Activated T-cell treated with anti-CD3 and anti-CD28 coated beads, Interleukin-2, amount 50 U/mL, for 48 hours (primary cell): ENCODE measurements at regions not wholly inside any gene's neighbourhood (a gene's known extent, or its start where the extent isn't known, plus 50 kb on each side); places are given as distances from the start of the nearest gene placed in this dataset.

Experiments used
- DNase-seq, 2 experiments: peaks; one replicate each; pipeline ENCODE4 v3.0.0-alpha.2; 2020

DNA sequence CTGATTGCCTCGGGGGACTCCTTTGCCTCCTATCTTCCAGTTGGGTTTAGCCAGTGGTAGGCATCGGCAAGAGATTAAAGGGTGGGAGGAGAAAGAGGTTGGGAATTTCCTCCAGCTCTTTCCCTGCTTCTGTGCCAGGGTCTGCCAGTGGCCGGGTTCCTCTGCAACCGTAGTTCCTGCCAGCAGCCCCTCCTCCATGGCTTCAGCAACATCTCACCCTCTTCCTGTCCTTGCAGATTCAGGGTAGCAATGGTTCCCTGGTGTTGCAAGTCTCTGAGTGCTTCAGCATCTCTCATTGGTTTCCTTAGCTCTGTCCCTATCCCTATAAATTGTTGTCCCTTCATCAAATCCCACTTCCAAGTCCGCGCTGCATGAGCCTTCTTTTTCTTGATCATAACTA lies 223.1 kb upstream of the JUN start:
- DNase-seq: no peak

DNA sequence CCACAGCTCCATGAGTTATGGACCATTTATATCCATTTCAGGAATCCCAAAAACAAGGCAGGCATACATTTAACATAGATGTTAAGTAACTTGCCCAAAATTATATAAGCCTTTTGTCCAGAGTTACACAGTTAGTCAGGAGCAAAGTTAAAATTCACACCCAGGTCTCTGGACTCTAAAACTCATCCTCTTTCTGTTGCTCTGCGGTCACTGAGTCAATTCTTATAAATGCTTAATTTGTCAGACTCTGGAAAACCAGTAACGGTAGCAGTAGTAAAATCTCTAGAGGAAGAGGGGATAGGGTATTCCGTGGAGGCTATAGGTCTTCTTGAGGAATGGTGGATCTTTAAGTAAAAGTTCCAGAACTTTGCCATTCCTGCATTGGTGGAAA lies 223.6 kb upstream of the JUN start:
- DNase-seq: no peak

- DNase-seq: peak; percentile 43 to 50
Measured at GRCh38 chr1:59007820-59008598, 224.2 kb upstream of the JUN start.

DNA sequence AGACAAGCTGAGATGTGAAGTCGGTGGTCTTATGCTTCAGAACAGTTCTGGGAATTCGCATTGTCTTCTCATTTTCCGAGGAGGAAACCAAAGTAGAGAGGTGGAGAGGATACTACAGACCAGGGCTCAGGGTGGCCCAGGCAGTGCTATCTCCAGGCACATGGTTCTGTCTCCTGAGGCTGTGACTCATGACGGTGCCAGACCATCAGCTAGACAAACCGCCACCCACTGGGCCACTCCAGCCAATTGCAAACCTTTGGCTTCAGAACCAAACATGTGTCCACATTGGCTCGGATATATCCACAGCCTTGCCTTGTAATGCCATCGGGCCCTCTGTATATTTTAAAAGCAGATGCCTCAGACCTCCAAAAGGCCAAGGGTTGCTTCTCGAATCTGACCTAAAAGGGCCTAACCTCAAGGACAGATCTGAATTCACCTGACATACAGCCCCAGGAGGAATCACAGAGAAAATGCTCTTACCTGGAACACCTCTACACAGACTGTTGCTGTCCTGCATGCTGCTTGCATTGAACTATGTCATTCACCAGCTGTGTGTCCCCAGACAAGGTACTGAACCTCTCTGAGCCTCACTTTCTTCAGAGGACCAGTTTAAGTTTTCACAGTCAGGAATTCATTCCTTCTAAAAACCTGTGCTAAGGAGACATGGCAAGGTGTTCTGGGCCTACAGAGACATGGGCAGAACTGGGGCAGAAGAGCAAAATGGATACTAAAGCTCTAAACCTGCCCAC lies 224.9 kb upstream of the JUN start:
- DNase-seq: no peak

GRCh38 chr1:59011663-59012062 lies 227.8 kb upstream of the JUN start:
- no peak for DNase-seq

DNA sequence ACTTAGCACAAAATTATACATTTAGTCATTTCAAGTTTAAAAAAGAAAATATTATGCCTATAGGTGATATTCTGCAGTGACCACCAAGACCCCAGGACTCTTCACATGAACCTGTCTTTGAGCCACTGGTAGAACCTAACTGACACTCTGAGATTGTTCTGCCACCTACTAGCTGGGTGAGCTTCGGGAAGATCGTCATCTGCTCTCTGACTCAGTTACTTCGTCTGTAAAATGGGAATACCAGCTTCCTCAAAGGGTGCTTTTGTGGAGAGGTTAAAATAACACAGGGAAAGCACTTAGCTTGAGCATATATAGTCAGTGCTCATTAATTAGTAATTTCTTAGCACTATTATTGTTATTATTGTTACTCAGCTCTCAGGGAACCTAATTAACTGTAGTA lies 228.5 kb upstream of the JUN start:
- DNase-seq: no peak

GRCh38 chr1:59013276-59013927 lies 229.6 kb upstream of the JUN start:
- no peak for DNase-seq

DNA sequence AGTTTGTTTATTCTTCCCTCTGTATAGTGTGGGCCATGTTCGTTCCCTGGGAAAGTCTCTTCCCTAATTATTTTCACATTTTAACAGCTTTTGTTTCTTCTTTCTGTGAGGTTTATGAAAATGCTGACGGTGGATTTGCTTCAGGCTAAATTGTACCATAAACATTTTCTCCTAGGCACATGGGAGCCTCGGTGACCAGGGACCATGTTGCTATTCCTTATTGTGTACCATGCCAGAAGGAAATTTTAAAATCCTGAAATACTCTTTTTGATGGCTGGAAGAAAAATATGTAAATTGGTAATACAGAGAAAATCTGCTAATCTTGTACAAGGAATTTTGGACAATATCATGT lies 230.1 kb upstream of the JUN start:
- DNase-seq: no peak

DNA sequence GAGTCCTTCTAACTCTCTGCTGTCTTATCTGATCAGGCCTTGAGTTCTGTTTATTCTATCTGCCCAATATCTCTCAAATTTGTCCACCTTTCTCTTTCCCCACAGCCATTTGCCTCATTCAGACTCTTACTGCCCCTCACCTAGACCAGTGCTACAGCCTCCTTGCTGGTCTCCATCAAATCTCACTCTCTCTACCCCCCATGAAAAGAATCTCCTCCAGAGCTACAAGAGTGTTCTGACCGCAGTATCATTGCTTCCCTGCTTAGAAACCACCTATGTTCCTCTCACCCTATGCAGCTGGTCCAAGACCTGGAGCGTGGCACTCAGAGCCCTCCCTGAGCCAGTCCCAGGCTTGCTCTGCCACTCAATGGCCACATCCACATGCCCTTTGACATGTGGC lies 231.0 kb upstream of the JUN start:
- no peak for DNase-seq

DNA sequence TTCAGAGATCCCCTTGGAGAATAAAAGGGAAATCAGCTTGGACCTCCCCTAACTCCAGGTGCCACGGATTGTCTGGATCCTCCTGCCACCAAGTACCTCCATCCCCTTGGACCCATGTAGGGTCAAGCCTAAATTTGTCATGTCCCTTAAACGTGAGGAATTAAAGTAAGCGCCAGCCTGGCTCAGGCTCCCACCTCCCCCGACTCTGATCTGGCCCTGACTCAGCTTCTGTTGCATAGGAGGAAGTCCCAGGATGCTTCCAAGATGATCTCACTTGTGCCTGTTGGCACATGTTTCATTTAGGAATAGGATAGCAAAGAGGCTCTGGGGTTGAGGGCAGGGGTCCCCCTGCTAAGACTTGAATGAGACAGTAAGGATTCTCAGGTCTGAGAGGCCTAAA lies 231.9 kb upstream of the JUN start:
- no peak for DNase-seq

- DNase-seq: no peak
Measured at GRCh38 chr1:59016390-59016789, 232.5 kb upstream of the JUN start.

DNA sequence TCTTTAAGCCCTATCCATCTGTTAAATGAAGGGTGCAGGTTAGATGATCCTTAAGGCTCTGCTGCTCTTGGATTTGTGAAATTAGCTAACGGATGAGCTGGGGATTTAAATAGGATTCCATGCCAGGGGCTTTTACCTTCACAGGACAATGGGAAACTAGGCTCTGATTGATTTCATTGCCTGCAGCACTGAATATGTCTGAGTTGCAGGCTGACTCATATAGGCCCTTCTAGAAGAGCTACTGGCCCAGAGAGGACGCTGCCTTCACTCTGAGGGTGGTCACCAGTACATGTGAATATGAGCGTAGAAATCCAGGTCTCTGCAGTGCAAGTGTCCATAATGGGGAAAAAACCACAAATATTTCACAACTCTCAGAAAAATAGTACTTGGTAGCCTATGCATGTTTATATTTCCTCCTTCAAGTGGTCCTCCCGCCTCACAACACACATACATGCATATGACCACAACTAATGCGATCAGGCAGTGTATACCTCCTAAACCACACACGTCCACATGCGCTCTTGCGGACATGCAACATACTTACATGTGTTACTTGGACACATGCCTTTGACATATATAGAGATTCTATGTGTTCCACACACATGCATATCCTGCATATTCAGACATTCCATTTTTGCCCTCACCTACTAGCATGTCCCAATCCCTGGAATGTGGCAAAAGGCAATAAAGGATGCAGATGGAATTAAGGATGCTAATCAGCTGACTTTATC lies 233.8 kb upstream of the JUN start:
- no peak for DNase-seq

GRCh38 chr1:59018446-59018845 lies 234.6 kb upstream of the JUN start:
- no peak for DNase-seq

DNA sequence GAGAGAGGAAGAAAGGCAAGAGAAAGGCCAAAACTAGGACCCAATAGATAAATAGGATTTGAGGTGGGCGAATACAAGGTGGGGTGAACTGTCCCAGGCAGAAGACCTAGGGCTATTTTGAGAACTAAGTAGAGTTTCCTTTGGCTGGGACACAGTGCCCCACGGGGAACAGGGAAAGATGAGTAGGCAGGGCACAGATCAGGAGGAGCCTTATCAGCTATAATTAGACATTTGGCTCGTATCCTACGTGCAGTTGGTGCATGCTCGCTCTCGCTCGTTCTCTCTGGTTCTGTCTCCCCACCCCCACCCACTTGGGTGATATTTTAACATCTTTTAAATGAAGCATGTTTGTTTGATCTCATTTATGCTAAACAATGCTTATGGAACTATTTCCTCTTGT lies 235.0 kb upstream of the JUN start:
- DNase-seq: no peak

- DNase-seq: peak; percentile 42 to 60
Measured at GRCh38 chr1:59020151-59020997, 236.5 kb upstream of the JUN start.

DNA sequence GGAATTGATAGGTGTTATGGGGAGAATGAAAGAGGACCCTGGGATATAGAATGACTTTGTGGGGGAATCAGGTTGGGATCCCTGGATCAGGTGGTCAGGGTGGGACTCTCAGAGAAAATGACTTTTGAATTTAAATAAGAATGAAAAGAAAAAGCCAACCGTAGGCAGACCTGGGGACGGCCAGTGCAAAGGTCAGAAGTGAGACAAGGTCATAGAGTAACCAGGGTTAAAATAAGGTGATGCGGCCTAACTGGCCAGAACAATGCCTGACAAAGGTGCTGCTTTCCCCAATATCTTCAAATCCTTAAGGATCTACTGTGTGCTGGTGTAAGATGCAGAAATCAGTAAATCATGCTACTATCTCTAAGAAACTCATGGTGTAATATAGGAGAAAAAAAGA lies 238.4 kb upstream of the JUN start:
- DNase-seq: no peak

DNA sequence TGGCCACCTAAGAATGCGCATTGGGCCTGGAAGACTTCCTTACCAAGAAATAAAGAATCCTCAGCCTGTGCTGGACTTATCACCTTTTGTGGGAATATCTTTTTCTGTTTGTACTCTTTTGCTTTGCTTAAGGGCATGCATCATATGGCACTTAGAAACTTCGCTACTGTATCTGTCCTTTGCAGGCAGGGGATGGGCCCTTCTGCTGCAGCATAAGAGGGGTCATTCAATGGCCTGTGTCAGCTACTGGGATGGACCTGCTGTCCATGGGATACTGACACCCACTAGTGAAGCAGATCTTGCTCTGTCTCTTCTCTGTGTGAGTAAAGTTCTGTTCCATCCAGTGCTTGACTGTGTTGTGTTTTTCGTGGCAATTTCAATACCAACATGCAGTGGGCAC lies 239.0 kb upstream of the JUN start:
- no peak for DNase-seq

DNA sequence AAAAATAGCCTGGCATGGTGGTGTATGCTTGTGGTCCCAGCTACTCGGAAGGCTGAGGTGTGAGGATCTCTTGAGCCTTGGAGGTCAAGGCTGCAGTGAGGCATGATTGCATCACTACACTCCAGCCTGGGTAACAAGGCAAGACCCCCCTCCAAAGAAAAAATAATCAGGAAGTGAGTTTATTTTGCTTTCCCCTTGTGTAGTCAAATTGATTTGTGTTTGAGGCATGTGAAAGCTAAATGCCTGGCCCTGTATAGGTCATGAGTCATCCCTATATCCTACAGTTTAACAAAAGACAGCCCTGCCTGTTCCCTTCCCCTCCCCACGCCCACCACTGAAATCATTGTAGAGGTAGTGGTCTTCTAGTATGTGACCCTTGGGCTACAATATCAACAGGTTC lies 241.4 kb upstream of the JUN start:
- DNase-seq: no peak

- no peak for DNase-seq
Measured at GRCh38 chr1:59025898-59026426, 242.1 kb upstream of the JUN start.

- DNase-seq: no peak
Measured at GRCh38 chr1:59026472-59026948, 242.7 kb upstream of the JUN start.

- DNase-seq: no peak
Measured at GRCh38 chr1:59027177-59027576, 243.3 kb upstream of the JUN start.

GRCh38 chr1:59028048-59028447 lies 244.2 kb upstream of the JUN start:
- DNase-seq: no peak
